ENCODE measurements at regions not wholly inside any gene's neighbourhood (a gene's known extent, or its start where the extent isn't known, plus 50 kb on each side); places are given as distances from the start of the nearest gene placed in this dataset.

GRCh38 chr14:101628471-101628966, 67.2 kb downstream of the DIO3 start:
- Histone ChIP-seq H3K4me3 (ENCODE audit: low read depth, low read length, poor library complexity, severe bottlenecking) (no peak overlapping the region), H3K79me2 (ENCODE audit: insufficient read depth, low read depth, low read length) (no peaks in the 10 kb centered on the region), H3K4me2 (ENCODE audit: low read length) (peak overlapping the region; percentile 52), H3K9me2 (ENCODE audit: insufficient read depth, low read length) (no peaks in the 10 kb centered on the region), H2AFZ (ENCODE audit: low read length) (peak overlapping the region; percentile 82), H3K36me3 (ENCODE audit: insufficient read depth, low read length) (no peaks in the 10 kb centered on the region), H4K20me1 (ENCODE audit: insufficient read depth, low read length) (no peaks in the 10 kb centered on the region), H3K27ac (ENCODE audit: low read depth, low read length, poor library complexity, severe bottlenecking) (no peak overlapping the region), H3K4me1 (ENCODE audit: insufficient read depth, low read length, poor library complexity, severe bottlenecking) (peaks cover 10% of the 10 kb centered on the region), H3K9me3 (ENCODE audit: low read length) (no peaks in the 10 kb centered on the region)
- CTCF ChIA-PET (ENCODE audit: unreplicated experiment), result interaction anchor here (1.0 kb wide), 1 partner anchor 15 kb away, joined by 3 read pairs; no protein-coding TSS in a partner anchor
- BruUV-seq (replicated peaks), result no TSS peak
- peak; percentile 93 for TF ChIP-seq CTCF (conservative IDR thresholded peaks at IDR 0.05; ENCODE audit: low read length)
- no peak for TF ChIP-seq EZH2phosphoT487 (IDR thresholded peaks at IDR 0.05; ENCODE audit: borderline replicate concordance, low read depth, low read length)
- POLR2A ChIA-PET, result interaction anchor here (1.3 kb wide), 1 partner anchor 19 kb away, joined by 3 read pairs; no protein-coding TSS in a partner anchor
- intact Hi-C loops (cut with micrococcal nuclease; ENCODE audit: unreplicated experiment), result loop anchor here (1.0 to 5.0 kb wide), 5 partner anchors 176 to 778 kb away; no protein-coding TSS in a partner anchor
- DNase-seq (ENCODE audit: low spot score), result peak; percentile 79

GRCh38 chr14:101628975-101629374, 67.7 kb downstream of the DIO3 start:
- peak overlapping the region; percentile 52 for H3K4me2 ChIP-seq (ENCODE audit: low read length)
- no peaks in the 10 kb centered on the region for H4K20me1 ChIP-seq (ENCODE audit: insufficient read depth, low read length)
- no peak for TF ChIP-seq CTCF (conservative IDR thresholded peaks at IDR 0.05; ENCODE audit: low read length)
- no peak for TF ChIP-seq EZH2phosphoT487 (IDR thresholded peaks at IDR 0.05; ENCODE audit: borderline replicate concordance, low read depth, low read length)
- no peak for DNase-seq (ENCODE audit: low spot score)
- no peaks in the 10 kb centered on the region for H3K36me3 ChIP-seq (ENCODE audit: insufficient read depth, low read length)
- CTCF ChIA-PET (ENCODE audit: unreplicated experiment), result interaction anchor here (1.0 kb wide), 1 partner anchor 14 kb away, joined by 3 read pairs; no protein-coding TSS in a partner anchor
- H2AFZ ChIP-seq (ENCODE audit: low read length), result peak overlapping the region; percentile 82
- POLR2A ChIA-PET, result interaction anchor here (1.3 kb wide), 1 partner anchor 18 kb away, joined by 3 read pairs; no protein-coding TSS in a partner anchor
- intact Hi-C loops (cut with micrococcal nuclease; ENCODE audit: unreplicated experiment), result loop anchor here (1.0 to 5.0 kb wide), 5 partner anchors 177 to 778 kb away; no protein-coding TSS in a partner anchor
- H3K79me2 ChIP-seq (ENCODE audit: insufficient read depth, low read depth, low read length), result no peaks in the 10 kb centered on the region
- no peaks in the 10 kb centered on the region for H3K9me2 ChIP-seq (ENCODE audit: insufficient read depth, low read length)
- peaks cover 10% of the 10 kb centered on the region for H3K4me1 ChIP-seq (ENCODE audit: insufficient read depth, low read length, poor library complexity, severe bottlenecking)
- H3K4me3 ChIP-seq (ENCODE audit: low read depth, low read length, poor library complexity, severe bottlenecking), result no peak overlapping the region
- H3K27ac ChIP-seq (ENCODE audit: low read depth, low read length, poor library complexity, severe bottlenecking), result no peak overlapping the region
- BruUV-seq (replicated peaks), result no TSS peak
- no peaks in the 10 kb centered on the region for H3K9me3 ChIP-seq (ENCODE audit: low read length)

Measured in OCI-LY7 (cell line).